BJ (cell line): ENCODE measurements at regions not wholly inside any gene's neighbourhood (a gene's known extent, or its start where the extent isn't known, plus 50 kb on each side); places are given as distances from the start of the nearest gene placed in this dataset.

Experiments used
- CTCF ChIA-PET: fragments of 350-600 bp; formaldehyde crosslinking; extraction: SDS; loops from one replicate; lab custom pipeline; 2021; ENCODE audit warnings: antibody characterized with exemption, inconsistent platforms; lab: Yijun Ruan, JAX
- POLR2A ChIA-PET: fragments of 300-600 bp; sonication (Branson Sonifier 250); formaldehyde crosslinking; extraction: SDS; loops from one replicate; lab custom pipeline; 2021; ENCODE audit warnings: antibody characterized with exemption; lab: Charles Lee
- DNase-seq: peaks from one replicate; pipeline ENCODE4 v3.0.0-alpha.2; 2011; ENCODE audit warnings: low read depth
- H3K27me3 ChIP-seq: 2 replicates; pipeline ENCODE4 v1.6.0; 2011; ENCODE audit warnings: low read length; ENCODE audit not compliant: control insufficient read depth, insufficient read depth
- H3K36me3 ChIP-seq: 2 replicates; pipeline ENCODE4 v1.5.1; 2011; ENCODE audit warnings: low read length; ENCODE audit not compliant: control insufficient read depth, insufficient read depth
- H3K4me3 ChIP-seq: 2 replicates; pipeline ENCODE4 v1.5.1; 2011; ENCODE audit warnings: low read depth, mild to moderate bottlenecking, control low read depth, low read length
- TF ChIP-seq, protein P1 (sequence below): IDR thresholded peaks from 2 replicates; pipeline ENCODE4 v1.5.1; 2011; ENCODE audit warnings: low read depth, mild to moderate bottlenecking, control low read depth, inconsistent platforms, low read length, moderate library complexity; ENCODE audit not compliant: insufficient read depth

DNA sequence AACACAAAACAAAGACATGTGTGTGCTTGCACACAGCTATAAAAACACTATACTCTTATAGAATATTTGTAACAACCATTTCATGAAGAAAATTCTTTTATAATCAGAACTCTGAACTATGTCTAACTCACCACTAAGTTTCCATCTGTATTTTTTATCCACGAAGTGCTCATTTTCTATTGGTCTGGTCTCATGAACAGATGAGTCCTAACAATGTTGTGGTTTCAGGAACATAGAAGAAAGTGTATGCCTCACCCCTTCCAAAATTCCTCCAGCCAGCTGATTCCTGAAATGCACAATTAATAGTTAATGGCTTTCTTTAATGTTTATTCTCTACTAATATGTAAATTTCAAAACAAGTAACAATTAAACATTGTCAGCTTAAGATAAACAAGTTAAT lies 325.3 kb upstream of the GRAMD2B start:
- Histone ChIP-seq H3K4me3 (no peak overlapping the region), H3K36me3 (no peaks in the 10 kb centered on the region), H3K27me3 (no peaks in the 10 kb centered on the region)
- TF ChIP-seq, protein P1, sequence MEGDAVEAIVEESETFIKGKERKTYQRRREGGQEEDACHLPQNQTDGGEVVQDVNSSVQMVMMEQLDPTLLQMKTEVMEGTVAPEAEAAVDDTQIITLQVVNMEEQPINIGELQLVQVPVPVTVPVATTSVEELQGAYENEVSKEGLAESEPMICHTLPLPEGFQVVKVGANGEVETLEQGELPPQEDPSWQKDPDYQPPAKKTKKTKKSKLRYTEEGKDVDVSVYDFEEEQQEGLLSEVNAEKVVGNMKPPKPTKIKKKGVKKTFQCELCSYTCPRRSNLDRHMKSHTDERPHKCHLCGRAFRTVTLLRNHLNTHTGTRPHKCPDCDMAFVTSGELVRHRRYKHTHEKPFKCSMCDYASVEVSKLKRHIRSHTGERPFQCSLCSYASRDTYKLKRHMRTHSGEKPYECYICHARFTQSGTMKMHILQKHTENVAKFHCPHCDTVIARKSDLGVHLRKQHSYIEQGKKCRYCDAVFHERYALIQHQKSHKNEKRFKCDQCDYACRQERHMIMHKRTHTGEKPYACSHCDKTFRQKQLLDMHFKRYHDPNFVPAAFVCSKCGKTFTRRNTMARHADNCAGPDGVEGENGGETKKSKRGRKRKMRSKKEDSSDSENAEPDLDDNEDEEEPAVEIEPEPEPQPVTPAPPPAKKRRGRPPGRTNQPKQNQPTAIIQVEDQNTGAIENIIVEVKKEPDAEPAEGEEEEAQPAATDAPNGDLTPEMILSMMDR, result no peak
- POLR2A ChIA-PET, result no interaction called here
- DNase-seq, result no peak
- CTCF ChIA-PET, result no interaction called here

DNA sequence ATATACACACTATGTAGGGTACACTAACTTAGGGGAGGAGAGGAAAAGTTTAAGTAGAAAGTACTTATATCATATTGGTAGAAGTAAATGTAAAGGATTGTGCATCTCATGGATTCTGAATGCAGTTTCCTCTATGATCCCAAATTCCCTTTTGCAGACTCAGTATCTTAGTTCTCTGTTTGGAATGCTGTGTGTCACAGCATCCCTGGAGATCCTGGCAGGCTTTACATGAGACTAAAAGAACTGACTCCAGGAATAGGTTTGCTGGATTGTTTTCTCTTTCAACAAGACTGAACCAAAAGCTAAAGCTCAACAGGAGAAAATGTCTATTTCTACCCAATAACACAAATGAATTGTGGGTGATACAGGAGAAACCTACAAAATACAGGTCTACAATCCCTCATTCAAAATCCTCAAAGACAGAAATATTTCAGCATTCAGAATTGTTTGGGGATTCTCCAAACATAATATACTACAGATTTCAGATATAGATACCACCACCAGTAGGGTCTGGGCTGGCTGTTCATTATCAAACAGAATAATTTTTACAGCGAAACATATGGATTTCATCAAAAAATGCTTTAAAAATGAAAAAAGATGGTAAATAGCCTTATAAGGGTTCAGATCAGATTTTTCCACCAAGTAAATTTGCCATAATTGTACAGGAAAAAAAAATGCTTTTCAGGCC lies 324.7 kb upstream of the GRAMD2B start:
- peak; percentile 6 for DNase-seq
- TF ChIP-seq, protein P1, result no peak
- POLR2A ChIA-PET, result no interaction called here
- CTCF ChIA-PET, result no interaction called here
- Histone ChIP-seq H3K36me3 (no peaks in the 10 kb centered on the region), H3K27me3 (no peaks in the 10 kb centered on the region), H3K4me3 (no peak overlapping the region)

DNA sequence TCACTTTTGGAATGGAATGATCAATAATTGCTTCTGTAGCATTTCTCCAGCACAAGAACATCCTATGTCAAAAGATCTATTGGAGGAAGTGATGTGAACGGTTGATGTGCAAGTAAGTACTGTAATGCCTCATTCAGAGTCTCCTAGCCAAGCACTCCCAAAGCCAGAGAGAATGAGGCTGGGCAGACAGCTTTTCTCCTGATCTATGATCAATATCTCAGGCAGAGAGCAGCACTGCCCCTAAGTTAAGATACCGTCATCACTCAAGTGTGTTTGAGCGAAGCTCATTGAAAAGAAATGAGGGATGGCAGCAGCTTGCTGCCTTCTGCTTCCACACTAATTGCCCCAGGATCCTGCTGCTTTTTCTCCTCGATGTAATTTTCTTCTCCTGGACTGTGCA lies 324.1 kb upstream of the GRAMD2B start:
- no peak overlapping the region for H3K4me3 ChIP-seq
- POLR2A ChIA-PET, result no interaction called here
- TF ChIP-seq, protein P1, result no peak
- H3K27me3 ChIP-seq, result no peaks in the 10 kb centered on the region
- no peak for DNase-seq
- H3K36me3 ChIP-seq, result no peaks in the 10 kb centered on the region
- CTCF ChIA-PET, result no interaction called here

DNA sequence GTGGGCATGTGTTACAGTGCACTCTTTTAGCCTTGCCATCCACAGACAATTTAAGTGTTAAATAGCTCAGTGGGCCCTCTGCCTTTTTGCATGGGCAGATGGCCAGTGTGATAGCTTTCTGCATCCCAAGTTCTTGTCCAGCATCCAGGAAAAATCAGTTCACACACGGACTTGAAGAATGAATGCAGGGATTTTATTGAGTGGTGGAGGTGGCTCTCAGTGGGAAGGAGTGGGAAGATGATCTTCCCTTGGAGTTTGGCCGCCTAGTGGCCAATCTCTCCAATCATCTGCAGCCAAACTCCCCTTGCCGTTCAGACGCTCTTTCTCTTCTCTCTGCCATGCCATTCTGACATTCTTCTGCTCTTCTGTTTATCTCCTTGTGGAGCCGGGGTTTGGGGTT lies 322.4 kb upstream of the GRAMD2B start:
- CTCF ChIA-PET, result interaction anchor here (0.9 to 1.8 kb wide), 3 partner anchors 8 to 10 kb away, joined by 3 to 4 read pairs (median 4); no protein-coding TSS in a partner anchor
- POLR2A ChIA-PET, result no interaction called here
- TF ChIP-seq, protein P1, result 0 out of 2 replicates have a peak, but pooled peaks have one; percentile 15
- H3K4me3 ChIP-seq, result no peak overlapping the region
- H3K27me3 ChIP-seq, result no peaks in the 10 kb centered on the region
- no peak for DNase-seq
- no peaks in the 10 kb centered on the region for H3K36me3 ChIP-seq

DNA sequence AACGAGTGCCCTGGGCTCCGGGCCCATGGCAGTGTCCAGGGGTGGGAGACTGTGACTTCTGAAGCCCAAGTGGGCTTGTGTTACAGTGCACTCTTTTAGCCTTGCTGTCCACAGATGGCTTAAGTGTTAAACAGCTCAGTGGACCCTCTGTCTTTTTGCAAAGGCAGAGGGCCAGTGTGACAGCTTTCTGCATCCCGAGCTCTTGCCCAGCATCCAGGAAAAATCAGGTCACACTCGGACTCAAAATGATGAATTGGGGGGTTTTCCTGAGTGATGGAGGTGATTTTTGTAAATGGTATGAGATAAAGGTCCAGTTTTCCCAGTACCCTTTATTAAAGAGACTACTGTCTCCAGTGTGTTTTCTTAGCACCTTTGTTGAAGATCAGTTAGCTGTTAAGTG lies 321.3 kb upstream of the GRAMD2B start:
- no peaks in the 10 kb centered on the region for H3K27me3 ChIP-seq

More for the DNA sequence above, 321.3 kb upstream of the GRAMD2B start:
- DNase-seq, result no peak
- H3K36me3 ChIP-seq, result no peaks in the 10 kb centered on the region
- no peak overlapping the region for H3K4me3 ChIP-seq
- POLR2A ChIA-PET, result no interaction called here
- TF ChIP-seq, protein P1, result no peak
- CTCF ChIA-PET, result interaction anchor here (0.9 to 1.8 kb wide), 2 partner anchors 9 kb away, joined by 3 to 4 read pairs; no protein-coding TSS in a partner anchor
